ENCODE measurements at regions not wholly inside any gene's neighbourhood (a gene's known extent, or its start where the extent isn't known, plus 50 kb on each side); places are given as distances from the start of the nearest gene placed in this dataset.
"Not testable (repeated sequence)": the region's sequence is repeated elsewhere in the genome, so short reads cannot be mapped to it uniquely, and the experiment has no call there.

GRCh38 chr3:18188491-18188890 lies 236.6 kb downstream of the SATB1 start:
- H3K4me1 ChIP-seq (ENCODE audit: insufficient read depth, low read length): no peaks in the 10 kb centered on the region
- intact Hi-C loops (cut with DNase I, micrococcal nuclease): no loop called here
- no peaks in the 10 kb centered on the region for H3K27me3 ChIP-seq (ENCODE audit: control insufficient read depth in 1 of 2, insufficient read depth in 2 of 2, low read length in 2 of 2)
- Mint-ChIP-seq H3K9me3 (no peaks in the 10 kb centered on the region), H3K4me1 (ENCODE audit: low read depth) (no peaks in the 10 kb centered on the region), H3K36me3 (ENCODE audit: low read depth) (no peaks in the 10 kb centered on the region), H3K4me3 (no peak overlapping the region), H3K27ac (no peak overlapping the region), H3K27me3 (peaks cover 5% of the 10 kb centered on the region)
- no peak for TF ChIP-seq CTCF (IDR thresholded peaks at IDR 0.05)
- POLR2A ChIA-PET: no interaction called here
- no peaks in the 10 kb centered on the region for H3K36me3 ChIP-seq (ENCODE audit: insufficient read depth, low read length)
- no peaks in the 10 kb centered on the region for H3K9me3 ChIP-seq (ENCODE audit: control insufficient read depth in 1 of 2, insufficient read depth in 1 of 2, low read length in 2 of 2)
- CTCF ChIA-PET: no interaction called here
- ATAC-seq (ENCODE audit: poor library complexity) (no peak), DNase-seq (no peak)
- H3K27ac ChIP-seq (ENCODE audit: low read depth in 1 of 2, low read length in 2 of 2): no peak overlapping the region
- no peak overlapping the region for H3K4me3 ChIP-seq (ENCODE audit: low read length)

- Histone ChIP-seq H3K4me3 (ENCODE audit: low read length) (no peak overlapping the region), H3K4me1 (ENCODE audit: insufficient read depth, low read length) (no peaks in the 10 kb centered on the region), H3K27me3 (ENCODE audit: control insufficient read depth in 1 of 2, insufficient read depth in 2 of 2, low read length in 2 of 2) (no peaks in the 10 kb centered on the region), H3K27ac (ENCODE audit: low read depth in 1 of 2, low read length in 2 of 2) (no peak overlapping the region), H3K9me3 (ENCODE audit: control insufficient read depth in 1 of 2, insufficient read depth in 1 of 2, low read length in 2 of 2) (no peaks in the 10 kb centered on the region), H3K36me3 (ENCODE audit: insufficient read depth, low read length) (no peaks in the 10 kb centered on the region)
- POLR2A ChIA-PET: no interaction called here
- Mint-ChIP-seq H3K27ac (no peak overlapping the region), H3K27me3 (peaks cover 5% of the 10 kb centered on the region), H3K4me3 (no peak overlapping the region), H3K36me3 (ENCODE audit: low read depth) (no peaks in the 10 kb centered on the region), H3K9me3 (no peaks in the 10 kb centered on the region), H3K4me1 (ENCODE audit: low read depth) (no peaks in the 10 kb centered on the region)
- no peak for TF ChIP-seq CTCF (IDR thresholded peaks at IDR 0.05)
- ATAC-seq (ENCODE audit: poor library complexity) (no peak), DNase-seq (no peak)
- intact Hi-C loops (cut with DNase I, micrococcal nuclease): no loop called here
- CTCF ChIA-PET: no interaction called here
These were observed 239.5 kb downstream of the SATB1 start for GRCh38 chr3:18185624-18186023.

GRCh38 chr3:18182923-18183322 lies 242.2 kb downstream of the SATB1 start:
- H3K4me1 ChIP-seq (ENCODE audit: insufficient read depth, low read length); H3K27me3 ChIP-seq (ENCODE audit: control insufficient read depth in 1 of 2, insufficient read depth in 2 of 2, low read length in 2 of 2); intact Hi-C loops (cut with DNase I, micrococcal nuclease); H3K27ac Mint-ChIP-seq; H3K9me3 ChIP-seq (ENCODE audit: control insufficient read depth in 1 of 2, insufficient read depth in 1 of 2, low read length in 2 of 2); CTCF ChIA-PET; H3K4me3 Mint-ChIP-seq; ATAC-seq (ENCODE audit: poor library complexity); H3K4me1 Mint-ChIP-seq (ENCODE audit: low read depth); H3K4me3 ChIP-seq (ENCODE audit: low read length); H3K36me3 Mint-ChIP-seq (ENCODE audit: low read depth); H3K36me3 ChIP-seq (ENCODE audit: insufficient read depth, low read length); DNase-seq; POLR2A ChIA-PET; H3K27me3 Mint-ChIP-seq; H3K9me3 Mint-ChIP-seq; H3K27ac ChIP-seq (ENCODE audit: low read depth in 1 of 2, low read length in 2 of 2): not testable (repeated sequence)

- H3K36me3 ChIP-seq (ENCODE audit: insufficient read depth, low read length): no peaks in the 10 kb centered on the region
- no peaks in the 10 kb centered on the region for H3K27me3 ChIP-seq (ENCODE audit: control insufficient read depth in 1 of 2, insufficient read depth in 2 of 2, low read length in 2 of 2)
- H3K4me1 Mint-ChIP-seq (ENCODE audit: low read depth): no peaks in the 10 kb centered on the region
- H3K9me3 ChIP-seq (ENCODE audit: control insufficient read depth in 1 of 2, insufficient read depth in 1 of 2, low read length in 2 of 2): no peaks in the 10 kb centered on the region
- intact Hi-C loops (cut with DNase I, micrococcal nuclease): no loop called here
- no peaks in the 10 kb centered on the region for H3K4me1 ChIP-seq (ENCODE audit: insufficient read depth, low read length)
- H3K27me3 Mint-ChIP-seq: no peaks in the 10 kb centered on the region
- no peak overlapping the region for H3K27ac Mint-ChIP-seq
- DNase-seq (no peak), ATAC-seq (ENCODE audit: poor library complexity) (no peak)
- CTCF ChIA-PET: no interaction called here
- no peak for TF ChIP-seq CTCF (IDR thresholded peaks at IDR 0.05)
- POLR2A ChIA-PET: no interaction called here
- no peaks in the 10 kb centered on the region for H3K36me3 Mint-ChIP-seq (ENCODE audit: low read depth)
- no peak overlapping the region for H3K4me3 Mint-ChIP-seq
- no peak overlapping the region for H3K27ac ChIP-seq (ENCODE audit: low read depth in 1 of 2, low read length in 2 of 2)
- no peaks in the 10 kb centered on the region for H3K9me3 Mint-ChIP-seq
- H3K4me3 ChIP-seq (ENCODE audit: low read length): no peak overlapping the region
These were observed 245.6 kb downstream of the SATB1 start for GRCh38 chr3:18179521-18179920.
